NCI-H510A treated with DMSO at 0.1 percent for 48 hours (cell line): ENCODE measurements at regions not wholly inside any gene's neighbourhood (a gene's known extent, or its start where the extent isn't known, plus 50 kb on each side); places are given as distances from the start of the nearest gene placed in this dataset.
"Not testable (repeated sequence)": the region's sequence is repeated elsewhere in the genome, so short reads cannot be mapped to it uniquely, and the experiment has no call there.

Experiments used
- DNase-seq: peaks from one replicate; lab custom pipeline; 2025; lab: John Stamatoyannopoulos, UW

- no peak for DNase-seq
Observed at GRCh38 chr11:70592641-70593165, 194.4 kb downstream of the CTTN start.

GRCh38 chr11:70593446-70593983, 195.2 kb downstream of the CTTN start:
- DNase-seq = no peak

- no peak for DNase-seq
Observed at GRCh38 chr11:70594031-70594430, 195.7 kb downstream of the CTTN start.

GRCh38 chr11:70594606-70595005, 196.3 kb downstream of the CTTN start:
- DNase-seq = no peak

GRCh38 chr11:70595016-70595415, 196.7 kb downstream of the CTTN start:
- no peak for DNase-seq

- DNase-seq = no peak
Observed at GRCh38 chr11:70595452-70595851, 197.1 kb downstream of the CTTN start.

- DNase-seq = no peak
Observed at GRCh38 chr11:70596091-70596490, 197.8 kb downstream of the CTTN start.

GRCh38 chr11:70597006-70597555, 198.8 kb downstream of the CTTN start:
- no peak for DNase-seq

- DNase-seq = no peak
Observed at GRCh38 chr11:70597751-70598625, 199.7 kb downstream of the CTTN start.

GRCh38 chr11:70600911-70601415, 202.6 kb downstream of the CTTN start:
- DNase-seq = not testable (repeated sequence)

- peak; percentile 41 for DNase-seq
Observed at GRCh38 chr11:70601861-70602538, 203.7 kb downstream of the CTTN start.

GRCh38 chr11:70603114-70603755, 204.9 kb downstream of the CTTN start:
- peak; percentile 31 for DNase-seq

GRCh38 chr11:70603756-70604211, 205.5 kb downstream of the CTTN start:
- peak; percentile 70 for DNase-seq

GRCh38 chr11:70604221-70604620, 205.9 kb downstream of the CTTN start:
- no peak for DNase-seq

- no peak for DNase-seq
Observed at GRCh38 chr11:70604630-70605467, 206.5 kb downstream of the CTTN start.

GRCh38 chr11:70605468-70605815, 207.1 kb downstream of the CTTN start:
- DNase-seq = no peak

- no peak for DNase-seq
Observed at GRCh38 chr11:70605846-70606245, 207.5 kb downstream of the CTTN start.

- DNase-seq = no peak
Observed at GRCh38 chr11:70606248-70606950, 208.1 kb downstream of the CTTN start.

GRCh38 chr11:70606951-70607330, 208.6 kb downstream of the CTTN start:
- DNase-seq = no peak

GRCh38 chr11:70607561-70607960, 209.2 kb downstream of the CTTN start:
- no peak for DNase-seq
